ENCODE measurements at regions not wholly inside any gene's neighbourhood (a gene's known extent, or its start where the extent isn't known, plus 50 kb on each side); places are given as distances from the start of the nearest gene placed in this dataset.

GRCh38 chr11:112760396-112761059 is 200.7 kb upstream of the NCAM1 start:
- TF ChIP-seq CTCF (IDR thresholded peaks at IDR 0.05; ENCODE audit: low read depth, low read length) (no peak), EZH2phosphoT487 (IDR thresholded peaks at IDR 0.05; ENCODE audit: low read depth) (no peak)

Measured in OCI-LY3 (cell line).